CD14-positive monocyte (primary cell): ENCODE measurements at regions not wholly inside any gene's neighbourhood (a gene's known extent, or its start where the extent isn't known, plus 50 kb on each side); places are given as distances from the start of the nearest gene placed in this dataset.

Experiments
- DNase-seq, 3 donors: peaks; one replicate each; pipeline ENCODE4 v3.0.0-alpha.2; 2011 to 2022
- H2AFZ ChIP-seq: 2 replicates; pipeline ENCODE4 v1.6.0; 2012; ENCODE audit warnings: mild to moderate bottlenecking, low read depth, low read length, inconsistent platforms; ENCODE audit not compliant: insufficient read depth, poor library complexity, severe bottlenecking
- H3K27ac ChIP-seq, 2 donors: 1 replicate in 1 of 2; 2 replicates in 1 of 2; pipeline ENCODE4 v1.5.1; 2012 to 2013; ENCODE audit warnings: low read length in 2 of 2, control low read depth in 1 of 2, inconsistent platforms in 1 of 2, low read depth in 1 of 2, mild to moderate bottlenecking in 1 of 2
- H3K27me3 ChIP-seq, 2 donors: one replicate each; pipeline versions ENCODE4 v1.6.0 to v1.6.1; 2011 to 2013; ENCODE audit warnings: low read length in 2 of 2; ENCODE audit not compliant: control insufficient read depth in 2 of 2, insufficient read depth in 2 of 2
- H3K36me3 ChIP-seq, 2 donors: replicated peaks in 1 of 2; 1 replicate in 1 of 2; 2 replicates in 1 of 2; pipeline versions ENCODE4 v1.5.1 to v1.6.1; 2012 to 2013; ENCODE audit warnings: low read length in 2 of 2, control low read depth in 1 of 2, inconsistent platforms in 1 of 2, mild to moderate bottlenecking in 1 of 2; ENCODE audit not compliant: insufficient read depth in 2 of 2, control insufficient read depth in 1 of 2
- H3K4me1 ChIP-seq, 2 donors: 1 replicate in 1 of 2; 2 replicates in 1 of 2; pipeline versions ENCODE4 v1.5.1 to v1.6.1; 2012 to 2013; ENCODE audit warnings: low read length in 2 of 2, control low read depth in 1 of 2, inconsistent platforms in 1 of 2, mild to moderate bottlenecking in 1 of 2, moderate library complexity in 1 of 2; ENCODE audit not compliant: insufficient read depth in 2 of 2, control insufficient read depth in 1 of 2
- H3K4me2 ChIP-seq: replicated peaks from 2 replicates; pipeline ENCODE3; 2012; ENCODE audit warnings: low read length, moderate library complexity, mild to moderate bottlenecking; ENCODE audit not compliant: poor library complexity, severe bottlenecking; ENCODE audit errors: extremely low read depth
- H3K4me3 ChIP-seq, 3 experiments: fragments of 200-600 bp in 1 of 3; sonication (generic) in 1 of 3; replicated peaks in 1 of 3; 1 replicate in 2 of 3; 2 replicates in 1 of 3; pipeline ENCODE4 v1.5.1; 2011 to 2013; ENCODE audit warnings: low read length in 3 of 3, mild to moderate bottlenecking in 3 of 3, control low read depth in 2 of 3, low read depth in 2 of 3, inconsistent platforms in 1 of 3, moderate library complexity in 1 of 3
- H3K79me2 ChIP-seq: 2 replicates; pipeline ENCODE4 v1.6.0; 2012; ENCODE audit warnings: mild to moderate bottlenecking, control low read depth, inconsistent platforms, low read length, moderate library complexity; ENCODE audit not compliant: insufficient read depth
- H3K9ac ChIP-seq: 2 replicates; pipeline ENCODE4 v1.6.0; 2017; ENCODE audit warnings: low read length, mild to moderate bottlenecking; ENCODE audit not compliant: insufficient read depth, poor library complexity, severe bottlenecking
- H3K9me3 ChIP-seq, 2 donors: replicated peaks in 1 of 2; 1 replicate in 1 of 2; 2 replicates in 1 of 2; pipeline versions ENCODE4 v1.5.1 to v1.6.1; 2012 to 2013; ENCODE audit warnings: low read length in 2 of 2, control low read depth in 1 of 2; ENCODE audit not compliant: control insufficient read depth in 1 of 2, insufficient read depth in 1 of 2
- H4K20me1 ChIP-seq: 2 replicates; pipeline ENCODE4 v1.6.0; 2012; ENCODE audit warnings: mild to moderate bottlenecking, low read length, control low read depth, moderate library complexity; ENCODE audit not compliant: insufficient read depth
- H3K27ac Mint-ChIP-seq, 7 donors: one replicate each; pipeline ENCODE4 v1.8.0; 2020; ENCODE audit warnings: mild to moderate bottlenecking in 7 of 7, mixed read lengths in 7 of 7, moderate library complexity in 6 of 7, inconsistent platforms in 2 of 7
- H3K27me3 Mint-ChIP-seq, 3 donors: one replicate each; pipeline ENCODE4 v1.8.0; 2021 to 2022; ENCODE audit warnings: low read depth in 3 of 3, mild to moderate bottlenecking in 3 of 3, mixed read lengths in 3 of 3, moderate library complexity in 3 of 3, inconsistent platforms in 1 of 3
- H3K36me3 Mint-ChIP-seq, 2 donors: one replicate each; pipeline ENCODE4 v1.8.0; 2020; ENCODE audit warnings: mixed read lengths in 2 of 2, inconsistent platforms in 1 of 2, mild to moderate bottlenecking in 1 of 2
- H3K4me1 Mint-ChIP-seq: one replicate; pipeline ENCODE4 v1.8.0; 2020; ENCODE audit warnings: mild to moderate bottlenecking, mixed read lengths
- H3K4me3 Mint-ChIP-seq, 2 donors: one replicate each; pipeline ENCODE4 v1.8.0; 2020; ENCODE audit warnings: mild to moderate bottlenecking in 2 of 2, mixed read lengths in 2 of 2, moderate library complexity in 1 of 2
- H3K9me3 Mint-ChIP-seq, 7 donors: one replicate each; pipeline ENCODE4 v1.8.0; 2020 to 2022; ENCODE audit warnings: mixed read lengths in 7 of 7, mild to moderate bottlenecking in 6 of 7, moderate library complexity in 6 of 7, inconsistent platforms in 2 of 7
- WGBS: methylation state at CpG from one replicate; pipeline ENCODE4 v1.1.5; 2013; ENCODE audit warnings: missing lambda C conversion rate; ENCODE audit not compliant: insufficient coverage; 5-methylcytosine and 5-hydroxymethylcytosine counted together
- intact Hi-C, 2 donors: fragments of 100-400 bp; cut with micrococcal nuclease; formaldehyde crosslinking; loops; one replicate each; pipeline versions ENCODE4 v1.15.0 to v1.15.1; 2023
- TF ChIP-seq, protein P1 (sequence below): fragments of 200-600 bp; IDR thresholded peaks from one replicate; pipeline ENCODE4 v1.8.0; 2022; ENCODE audit warnings: antibody characterized with exemption, mild to moderate bottlenecking

DNA sequence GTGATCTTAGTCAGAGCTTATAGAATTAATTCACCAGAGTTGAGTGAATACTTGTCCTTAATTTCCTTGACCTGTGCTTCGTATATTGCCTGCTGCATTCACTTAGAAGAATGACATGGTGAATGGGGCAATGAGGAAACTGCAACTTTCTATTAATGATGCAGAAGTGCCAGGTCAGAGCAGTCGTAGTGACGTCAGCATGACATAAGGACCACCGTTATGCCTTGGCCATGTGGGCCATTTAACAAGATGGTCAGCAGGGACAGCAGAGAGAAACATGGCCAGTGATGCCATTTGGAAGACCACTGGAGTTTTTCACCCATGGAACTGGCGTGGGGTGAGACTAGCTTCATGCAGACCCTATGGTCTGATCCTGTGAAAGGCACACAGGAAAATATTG is 1469.4 kb upstream of the TMEM132C start:
- no peak overlapping the region for H3K27ac ChIP-seq
- H3K9me3 ChIP-seq: no peaks in the 10 kb centered on the region
- Mint-ChIP-seq H3K36me3 (no peaks in the 10 kb centered on the region), H3K27me3 (no peaks in the 10 kb centered on the region), H3K9me3 (peaks cover 0 to 6% (median 3%) of the 10 kb centered on the region in 7 donors), H3K27ac (no peak overlapping the region), H3K4me3 (no peak overlapping the region), H3K4me1 (no peaks in the 10 kb centered on the region)
- H3K4me3 ChIP-seq: no peak overlapping the region
- 85% methylated on average over 5 of the region's 5 CpGs for WGBS
- H3K4me2 ChIP-seq: no peak overlapping the region
- no peaks in the 10 kb centered on the region for H3K36me3 ChIP-seq
- intact Hi-C loops: no loop called here
- no peak for DNase-seq
- H3K79me2 ChIP-seq: no peaks in the 10 kb centered on the region
- TF ChIP-seq, protein P1, sequence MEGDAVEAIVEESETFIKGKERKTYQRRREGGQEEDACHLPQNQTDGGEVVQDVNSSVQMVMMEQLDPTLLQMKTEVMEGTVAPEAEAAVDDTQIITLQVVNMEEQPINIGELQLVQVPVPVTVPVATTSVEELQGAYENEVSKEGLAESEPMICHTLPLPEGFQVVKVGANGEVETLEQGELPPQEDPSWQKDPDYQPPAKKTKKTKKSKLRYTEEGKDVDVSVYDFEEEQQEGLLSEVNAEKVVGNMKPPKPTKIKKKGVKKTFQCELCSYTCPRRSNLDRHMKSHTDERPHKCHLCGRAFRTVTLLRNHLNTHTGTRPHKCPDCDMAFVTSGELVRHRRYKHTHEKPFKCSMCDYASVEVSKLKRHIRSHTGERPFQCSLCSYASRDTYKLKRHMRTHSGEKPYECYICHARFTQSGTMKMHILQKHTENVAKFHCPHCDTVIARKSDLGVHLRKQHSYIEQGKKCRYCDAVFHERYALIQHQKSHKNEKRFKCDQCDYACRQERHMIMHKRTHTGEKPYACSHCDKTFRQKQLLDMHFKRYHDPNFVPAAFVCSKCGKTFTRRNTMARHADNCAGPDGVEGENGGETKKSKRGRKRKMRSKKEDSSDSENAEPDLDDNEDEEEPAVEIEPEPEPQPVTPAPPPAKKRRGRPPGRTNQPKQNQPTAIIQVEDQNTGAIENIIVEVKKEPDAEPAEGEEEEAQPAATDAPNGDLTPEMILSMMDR: no peak
- no peak overlapping the region for H3K9ac ChIP-seq
- no peaks in the 10 kb centered on the region for H3K27me3 ChIP-seq
- H4K20me1 ChIP-seq: no peaks in the 10 kb centered on the region
- H2AFZ ChIP-seq: no peak overlapping the region
- H3K4me1 ChIP-seq: no peaks in the 10 kb centered on the region

GRCh38 chr12:126798449-126798848 is 1468.5 kb upstream of the TMEM132C start:
- intact Hi-C loops: no loop called here
- no peak overlapping the region for H2AFZ ChIP-seq
- no peaks in the 10 kb centered on the region for H3K27me3 ChIP-seq
- H3K4me2 ChIP-seq: no peak overlapping the region
- Mint-ChIP-seq H3K4me1 (no peaks in the 10 kb centered on the region), H3K36me3 (no peaks in the 10 kb centered on the region), H3K9me3 (peaks cover 0 to 6% (median 3%) of the 10 kb centered on the region in 7 donors), H3K27ac (no peak overlapping the region), H3K4me3 (no peak overlapping the region), H3K27me3 (no peaks in the 10 kb centered on the region)
- H3K36me3 ChIP-seq: no peaks in the 10 kb centered on the region
- no peaks in the 10 kb centered on the region for H4K20me1 ChIP-seq
- H3K27ac ChIP-seq: no peak overlapping the region
- H3K79me2 ChIP-seq: no peaks in the 10 kb centered on the region
- DNase-seq: no peak
- H3K9me3 ChIP-seq: no peaks in the 10 kb centered on the region
- TF ChIP-seq, protein P1: no peak
- 80% methylated on average over 3 of the region's 5 CpGs for WGBS
- H3K9ac ChIP-seq: no peak overlapping the region
- no peak overlapping the region for H3K4me3 ChIP-seq
- H3K4me1 ChIP-seq: no peaks in the 10 kb centered on the region
